Stimulated activated CD4-positive, alpha-beta T cell treated with anti-CD3 and anti-CD28 coated beads, Interleukin-4, amount 100 ng/mL, for 1 hour (primary cell): ENCODE measurements at regions not wholly inside any gene's neighbourhood (a gene's known extent, or its start where the extent isn't known, plus 50 kb on each side); places are given as distances from the start of the nearest gene placed in this dataset.
"Not testable (repeated sequence)": the region's sequence is repeated elsewhere in the genome, so short reads cannot be mapped to it uniquely, and the experiment has no call there.

Source experiments
- DNase-seq: peaks from one replicate; pipeline ENCODE4 v3.0.0-alpha.2; 2020

DNA sequence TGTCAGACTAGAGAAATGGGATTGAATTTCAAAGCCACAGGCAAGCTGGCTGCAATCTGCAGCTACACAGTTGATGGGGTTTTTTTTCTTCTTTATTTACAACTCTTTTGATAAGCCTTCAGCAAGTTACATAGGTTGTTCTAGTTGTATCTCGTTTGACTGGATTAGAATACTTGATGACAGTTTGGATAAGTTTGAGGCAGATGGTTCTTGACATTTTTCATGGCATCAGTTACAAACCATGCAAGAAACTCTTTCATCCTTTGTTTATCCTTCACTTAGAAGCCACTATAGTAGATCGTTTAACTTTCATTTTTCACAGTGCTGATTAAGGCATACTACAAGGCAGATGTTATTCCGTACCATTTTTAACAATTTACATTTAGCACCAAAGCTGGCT lies 238.9 kb downstream of the TOX3 start:
- DNase-seq = no peak

- no peak for DNase-seq
Measured at GRCh38 chr16:52301026-52301425, 245.9 kb downstream of the TOX3 start.

DNA sequence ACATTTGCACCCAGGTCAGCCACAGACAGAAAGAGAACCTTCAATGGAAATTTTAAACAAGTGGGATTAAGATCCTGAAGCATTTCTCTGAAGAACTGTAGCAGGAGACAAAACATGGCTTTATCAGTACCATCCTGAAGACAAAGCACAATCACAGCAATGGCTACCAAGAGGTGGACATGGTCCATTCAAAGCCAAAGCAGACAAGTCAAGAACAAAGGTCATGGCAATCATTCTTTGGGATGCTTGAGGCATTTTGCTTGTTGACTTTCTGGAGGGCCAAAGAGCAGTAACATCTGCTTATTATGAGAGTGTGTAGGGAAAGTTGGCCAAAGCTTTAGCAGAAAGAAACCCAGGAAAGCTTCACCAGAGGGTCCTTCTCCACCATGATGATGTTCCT lies 248.2 kb downstream of the TOX3 start:
- DNase-seq = no peak

- not testable (repeated sequence) for DNase-seq
Measured at GRCh38 chr16:52296706-52297315, 250.1 kb downstream of the TOX3 start.

DNA sequence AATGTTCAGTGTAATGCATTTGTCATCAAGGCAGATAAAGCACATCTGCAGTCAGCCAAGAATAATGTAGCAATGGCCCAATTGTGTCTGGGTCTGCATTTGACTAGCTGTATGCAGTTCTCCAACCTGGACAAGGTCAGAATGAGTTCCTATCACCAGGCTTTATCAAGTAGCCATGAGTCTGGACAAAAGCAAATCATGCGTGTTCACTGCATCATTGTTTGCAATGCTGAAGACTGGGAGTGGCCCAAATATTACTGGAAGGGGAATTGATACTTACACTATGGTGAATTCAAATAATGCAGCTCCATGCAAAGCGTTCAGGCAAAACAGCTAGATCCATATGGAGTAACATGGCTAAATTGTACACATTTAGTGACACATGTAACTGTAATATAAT lies 250.9 kb downstream of the TOX3 start:
- DNase-seq = no peak

- no peak for DNase-seq
Measured at GRCh38 chr16:52294660-52295059, 252.3 kb downstream of the TOX3 start.

DNA sequence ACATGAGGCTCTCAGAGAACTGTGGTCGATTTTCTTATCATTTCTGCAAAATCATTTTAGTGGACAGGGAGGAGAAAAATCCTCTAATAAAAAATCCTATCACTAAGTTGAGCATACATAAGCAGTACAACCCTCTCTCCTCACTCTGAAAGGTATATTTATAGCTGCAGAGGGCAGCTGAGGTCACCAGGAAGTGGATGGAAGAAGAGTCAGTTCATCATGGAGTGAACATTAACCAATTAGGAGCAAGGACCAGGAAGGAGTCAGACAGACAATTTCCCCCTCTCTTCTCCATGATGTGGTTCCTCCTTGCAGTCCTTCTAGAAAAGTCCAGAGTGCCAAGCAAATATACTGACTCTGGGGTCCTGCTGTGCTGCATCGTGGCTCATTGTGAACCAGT lies 253.7 kb downstream of the TOX3 start:
- DNase-seq = no peak

DNA sequence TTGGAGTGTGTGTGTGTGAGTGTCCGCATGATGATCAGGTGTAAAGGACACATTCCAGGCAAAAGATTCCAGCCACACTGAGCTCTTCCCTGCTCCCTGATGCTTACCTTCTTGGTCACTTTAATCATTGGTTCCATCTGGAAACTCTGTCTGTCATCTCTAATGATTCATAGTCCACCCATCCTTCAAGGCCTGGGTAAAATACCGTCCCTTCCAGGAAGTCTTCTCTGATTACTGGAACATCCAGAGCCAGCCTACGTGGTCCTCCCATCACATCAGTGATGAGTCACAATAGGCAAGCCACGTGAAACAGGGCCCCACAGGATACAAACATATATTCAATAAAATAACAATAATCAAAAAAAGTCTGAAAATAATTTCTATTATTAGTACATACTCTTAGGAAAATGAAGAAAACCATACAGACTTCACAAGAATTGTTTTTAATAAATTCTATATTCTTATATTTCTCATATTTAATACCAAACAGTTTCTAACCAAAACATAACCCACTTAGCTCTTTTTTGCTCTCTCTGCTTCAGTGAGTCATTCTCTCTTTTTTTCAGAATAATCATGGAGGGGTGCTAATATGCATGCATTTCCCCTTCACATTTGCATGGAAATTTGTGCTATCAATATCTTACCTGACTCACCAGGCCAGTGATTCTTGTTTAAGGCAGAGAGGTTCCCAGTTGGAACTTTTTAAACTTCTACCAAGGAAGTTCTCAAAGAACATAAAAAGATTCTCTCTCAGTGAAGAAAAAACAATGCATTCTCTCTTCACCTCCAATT lies 263.2 kb downstream of the TOX3 start:
- DNase-seq = no peak

GRCh38 chr16:52283018-52283417 lies 263.9 kb downstream of the TOX3 start:
- DNase-seq = no peak

GRCh38 chr16:52280086-52280485 lies 266.9 kb downstream of the TOX3 start:
- no peak for DNase-seq

DNA sequence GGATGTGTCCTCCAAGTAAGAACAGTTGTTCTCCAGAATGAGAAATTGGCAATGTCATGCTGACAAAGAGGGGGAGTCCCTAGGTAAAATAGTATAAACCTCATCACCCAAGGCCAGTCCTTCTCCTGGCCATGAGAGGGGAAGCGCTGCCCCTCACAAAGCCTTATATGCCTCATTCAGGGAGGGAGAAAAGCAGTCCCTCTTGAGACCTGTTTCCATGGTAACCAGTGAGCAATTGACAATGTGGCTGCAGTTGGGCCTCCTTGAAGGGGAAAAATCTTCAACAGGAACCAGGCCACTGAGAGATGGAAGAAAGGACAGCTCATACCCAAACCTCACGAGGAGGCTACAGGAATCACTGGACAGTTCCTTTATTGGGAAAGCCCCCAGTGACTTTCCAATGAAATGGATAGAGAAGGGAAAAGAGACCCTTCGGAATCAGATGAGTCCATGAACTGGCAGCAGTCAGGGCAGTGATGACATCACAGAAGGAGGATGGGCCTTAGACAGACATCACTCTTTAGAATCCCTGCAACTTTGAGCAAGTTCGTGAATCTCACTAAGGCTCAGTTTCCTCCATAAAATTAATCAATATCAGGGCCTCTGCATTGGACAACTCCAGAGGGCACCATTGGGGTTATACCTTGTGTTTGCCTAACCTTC lies 275.7 kb downstream of the TOX3 start:
- DNase-seq = no peak

DNA sequence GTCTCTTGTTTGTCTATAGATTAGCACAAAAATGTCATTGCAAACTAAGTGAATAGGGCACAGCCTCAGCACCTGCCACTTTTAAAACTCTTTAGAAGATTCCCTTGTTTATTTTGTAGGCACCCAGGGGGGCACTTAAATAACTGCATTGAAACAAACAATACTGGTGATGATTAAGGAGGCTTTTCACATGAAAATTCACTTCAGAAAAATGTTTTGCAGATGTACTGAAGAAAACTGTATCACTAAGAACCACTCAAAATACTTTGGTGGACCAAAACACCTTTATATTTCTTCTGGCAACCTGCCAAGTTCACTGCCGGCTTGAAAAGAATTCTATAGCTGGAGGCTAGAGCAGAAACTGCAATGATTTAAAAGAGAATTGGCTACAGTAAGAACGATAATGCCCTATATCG lies 281.5 kb downstream of the TOX3 start:
- no peak for DNase-seq

- no peak for DNase-seq
Measured at GRCh38 chr16:52257534-52257933, 289.4 kb downstream of the TOX3 start.

DNA sequence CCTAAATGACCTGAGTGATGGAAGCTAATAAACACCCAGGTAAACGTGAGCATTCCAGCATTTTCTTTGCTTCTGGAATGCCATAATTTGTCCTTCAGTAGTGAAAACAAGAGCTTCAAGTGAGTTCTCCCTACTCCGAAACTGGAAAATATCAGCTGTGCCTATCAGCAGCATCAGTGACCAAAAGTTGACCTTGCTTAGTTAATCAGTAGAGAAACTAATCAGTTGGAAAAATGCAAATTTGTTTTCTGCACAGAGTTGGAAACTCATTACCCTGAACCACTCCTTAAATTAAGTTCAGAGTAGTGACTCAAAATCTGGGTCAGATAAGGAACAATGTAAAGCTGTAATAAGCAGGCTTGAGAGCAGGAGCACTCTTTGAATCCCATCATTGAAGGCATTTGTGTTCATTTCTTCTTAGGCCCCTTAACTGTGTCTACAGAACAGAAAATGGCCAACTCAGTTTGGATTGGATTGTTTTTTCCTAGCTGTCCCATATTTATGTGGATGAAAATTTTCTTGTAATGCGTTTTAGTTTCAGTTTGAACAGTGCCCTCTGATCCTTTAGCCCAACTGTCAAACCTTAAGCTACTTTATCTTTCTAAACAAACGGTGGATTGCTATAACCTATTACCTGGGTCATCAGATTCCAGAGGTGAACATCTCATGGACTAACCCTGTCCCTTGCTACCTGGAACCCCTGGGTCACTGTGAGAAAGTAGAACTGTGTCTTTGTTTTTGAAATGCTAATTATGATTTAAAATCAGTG lies 290.4 kb downstream of the TOX3 start:
- DNase-seq = no peak

GRCh38 chr16:52254746-52255145 lies 292.2 kb downstream of the TOX3 start:
- DNase-seq = no peak

- DNase-seq = no peak
Measured at GRCh38 chr16:52252680-52253079, 294.3 kb downstream of the TOX3 start.

DNA sequence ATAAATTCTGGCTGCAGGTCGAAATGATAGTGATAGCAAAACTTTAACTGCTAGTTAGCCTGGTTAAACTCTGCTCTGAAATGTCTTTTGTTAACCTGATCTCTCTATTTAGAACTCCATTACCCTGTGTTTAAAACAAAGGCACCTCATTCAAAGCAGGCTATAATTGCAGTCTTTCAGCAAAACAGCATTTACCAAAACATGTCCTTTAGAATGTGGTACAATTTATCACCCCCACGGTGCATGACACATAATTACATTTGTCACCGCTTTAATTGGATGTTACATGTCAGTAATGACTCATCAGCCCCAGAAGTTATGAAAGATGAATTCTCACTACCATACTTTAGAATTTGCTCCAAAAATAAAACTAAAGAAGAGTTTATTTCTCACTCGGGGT lies 295.4 kb downstream of the TOX3 start:
- no peak for DNase-seq

DNA sequence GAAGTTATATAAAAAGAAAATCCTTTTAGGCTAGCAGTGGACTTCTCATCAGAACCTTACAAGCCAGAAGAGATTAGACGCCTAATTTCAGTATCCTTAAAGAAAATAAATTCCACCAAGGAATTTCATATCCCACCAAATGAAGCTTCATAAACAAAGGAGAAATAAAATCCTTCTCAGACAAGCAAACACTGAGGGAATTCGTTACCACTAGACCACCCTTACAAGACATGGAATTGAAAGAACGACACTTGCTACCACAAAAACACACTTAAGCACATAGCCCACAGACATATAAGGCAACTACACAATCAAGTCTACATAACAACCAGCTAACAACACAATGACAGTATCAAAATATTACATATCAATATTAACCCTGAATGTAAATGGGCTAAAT lies 299.2 kb downstream of the TOX3 start:
- DNase-seq = no peak

DNA sequence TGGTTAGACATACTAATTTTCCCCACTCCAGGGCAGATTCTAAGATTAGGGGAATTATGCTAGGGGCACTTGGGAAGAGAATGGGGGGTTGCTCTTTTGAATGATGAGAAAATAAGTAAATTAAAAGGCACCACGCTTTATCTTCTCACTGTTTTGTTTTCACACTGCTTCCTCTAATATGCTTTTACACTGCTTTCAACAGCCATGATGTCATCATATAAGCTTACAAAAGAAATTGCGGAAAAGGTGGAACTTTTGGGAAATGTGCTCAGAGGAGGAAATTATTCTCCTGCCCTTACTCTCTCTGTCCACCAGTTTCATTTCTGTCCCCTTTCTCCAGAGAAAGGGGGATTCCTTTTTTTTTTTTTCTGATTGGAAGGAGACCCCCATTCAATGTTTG lies 308.2 kb downstream of the TOX3 start:
- DNase-seq = no peak

- no peak for DNase-seq
Measured at GRCh38 chr16:52237823-52238222, 309.1 kb downstream of the TOX3 start.

GRCh38 chr16:52235186-52235585 lies 311.8 kb downstream of the TOX3 start:
- DNase-seq = no peak

GRCh38 chr16:52234626-52235025 lies 312.3 kb downstream of the TOX3 start:
- DNase-seq = no peak

DNA sequence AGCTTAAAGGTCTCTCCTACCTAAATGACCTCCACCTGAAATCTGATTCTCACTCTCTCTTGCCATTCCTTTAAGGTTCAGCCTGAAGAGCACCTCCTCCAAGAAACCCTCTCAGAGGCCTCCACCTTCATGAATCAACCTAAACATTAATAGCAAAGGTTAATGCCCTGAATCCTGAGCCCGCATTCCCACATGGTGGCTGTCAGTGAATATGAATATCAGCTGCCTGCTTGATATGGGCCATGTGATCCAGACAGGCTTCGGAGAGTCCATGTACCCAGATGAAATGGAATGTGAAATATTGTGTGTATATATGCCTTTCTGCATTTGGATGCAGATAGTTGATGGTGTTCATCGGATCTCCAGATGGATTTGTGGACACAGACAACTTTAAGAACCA lies 317.5 kb downstream of the TOX3 start:
- DNase-seq = no peak

DNA sequence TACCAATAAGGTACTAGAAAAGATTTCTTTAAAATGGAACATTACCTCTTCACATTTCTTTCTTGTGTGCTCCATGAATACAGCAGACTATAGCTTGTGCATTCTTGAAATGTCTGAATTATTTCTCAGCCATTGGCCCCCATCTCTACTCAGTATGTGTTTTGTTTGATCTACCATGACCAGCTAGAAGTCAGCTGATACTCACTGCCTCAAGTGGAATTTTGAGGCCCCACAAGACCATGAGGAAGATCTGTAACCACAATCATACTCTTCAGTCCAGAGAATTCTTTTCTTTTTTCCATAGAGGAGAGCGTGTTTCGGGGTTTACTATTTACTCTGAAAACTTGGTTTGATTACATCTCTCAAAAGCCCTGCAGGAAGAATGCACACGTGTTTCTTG lies 319.1 kb downstream of the TOX3 start:
- DNase-seq = no peak
